H9 (cell line): ENCODE measurements at regions not wholly inside any gene's neighbourhood (a gene's known extent, or its start where the extent isn't known, plus 50 kb on each side); places are given as distances from the start of the nearest gene placed in this dataset.

Experiments used
- DNase-seq: peaks from one replicate; pipeline ENCODE4 v3.0.0-alpha.2; 2017
- H2AFZ ChIP-seq: one replicate; pipeline ENCODE4 v1.6.1; 2013; ENCODE audit warnings: mild to moderate bottlenecking, low read length, control low read depth, moderate library complexity
- H2AK5ac ChIP-seq: 2 replicates; pipeline ENCODE4 v1.6.1; 2013; ENCODE audit warnings: low read length, control low read depth, mixed read lengths; ENCODE audit not compliant: insufficient read length
- H2BK120ac ChIP-seq: one replicate; pipeline ENCODE4 v1.6.1; 2013; ENCODE audit warnings: low read depth, mild to moderate bottlenecking, low read length, control low read depth, inconsistent platforms; ENCODE audit not compliant: poor library complexity, severe bottlenecking
- H2BK12ac ChIP-seq: 2 replicates; pipeline ENCODE4 v1.6.1; 2013; ENCODE audit warnings: low read length, control low read depth, mixed read lengths, low read depth; ENCODE audit not compliant: insufficient read length
- H2BK15ac ChIP-seq: 2 replicates; pipeline ENCODE4 v1.6.1; 2013; ENCODE audit warnings: low read depth, low read length, control low read depth
- H2BK20ac ChIP-seq: one replicate; pipeline ENCODE4 v1.6.1; 2013; ENCODE audit warnings: low read depth, mild to moderate bottlenecking, low read length, control low read depth, inconsistent platforms; ENCODE audit not compliant: poor library complexity, severe bottlenecking
- H2BK5ac ChIP-seq: 2 replicates; pipeline ENCODE4 v1.6.1; 2013; ENCODE audit warnings: low read length, control low read depth, mixed read lengths; ENCODE audit not compliant: insufficient read length
- H3K14ac ChIP-seq: 2 replicates; pipeline ENCODE4 v1.6.1; 2013; ENCODE audit warnings: low read length, control low read depth; ENCODE audit not compliant: insufficient read depth
- H3K18ac ChIP-seq: 2 replicates; pipeline ENCODE4 v1.6.1; 2013; ENCODE audit warnings: low read depth, mild to moderate bottlenecking, mixed read lengths, low read length, control low read depth; ENCODE audit not compliant: insufficient read length
- H3K23ac ChIP-seq: 2 replicates; pipeline ENCODE4 v1.6.1; 2013; ENCODE audit warnings: low read length, control low read depth, mixed read lengths, low read depth; ENCODE audit not compliant: insufficient read length
- H3K23me2 ChIP-seq: 2 replicates; pipeline ENCODE4 v1.6.1; 2013; ENCODE audit warnings: low read depth, mild to moderate bottlenecking, mixed read lengths, low read length, control low read depth; ENCODE audit not compliant: insufficient read length, poor library complexity, severe bottlenecking
- H3K27ac ChIP-seq: 2 replicates; pipeline ENCODE4 v1.5.1; 2013; ENCODE audit warnings: low read length, control low read depth, mixed read lengths, low read depth; ENCODE audit not compliant: insufficient read length
- H3K27me3 ChIP-seq: 2 replicates; pipeline ENCODE4 v1.6.1; 2013; ENCODE audit warnings: low read length, control low read depth, inconsistent platforms; ENCODE audit not compliant: insufficient read depth
- H3K4ac ChIP-seq: 2 replicates; pipeline ENCODE4 v1.6.1; 2013; ENCODE audit warnings: low read depth, mild to moderate bottlenecking, control low read depth, inconsistent platforms, low read length, moderate library complexity
- H3K4me1 ChIP-seq: 2 replicates; pipeline ENCODE4 v1.6.1; 2013; ENCODE audit warnings: low read length, control low read depth, inconsistent platforms; ENCODE audit not compliant: insufficient read depth
- H3K4me2 ChIP-seq: 2 replicates; pipeline ENCODE4 v1.6.1; 2013; ENCODE audit warnings: low read length, control low read depth, mixed read lengths; ENCODE audit not compliant: insufficient read length, insufficient read depth
- H3K56ac ChIP-seq: 2 replicates; pipeline ENCODE4 v1.6.1; 2013; ENCODE audit warnings: low read depth, mild to moderate bottlenecking, mixed read lengths, low read length, control low read depth; ENCODE audit not compliant: insufficient read length
- H3K79me1 ChIP-seq: 2 replicates; pipeline ENCODE4 v1.6.1; 2013; ENCODE audit warnings: low read depth, mild to moderate bottlenecking, moderate library complexity, low read length, control low read depth, inconsistent platforms; ENCODE audit not compliant: insufficient read depth, poor library complexity, severe bottlenecking
- H3K79me2 ChIP-seq: 2 replicates; pipeline ENCODE4 v1.6.1; 2013; ENCODE audit warnings: low read length, control low read depth, inconsistent platforms; ENCODE audit not compliant: insufficient read depth
- H3K9ac ChIP-seq: 2 replicates; pipeline ENCODE4 v1.6.1; 2013; ENCODE audit warnings: low read length, control low read depth, mixed read lengths; ENCODE audit not compliant: insufficient read length; ENCODE audit errors: extremely low read depth
- H3K9me3 ChIP-seq: one replicate; pipeline ENCODE4 v1.6.1; 2013; ENCODE audit warnings: low read depth, low read length, inconsistent platforms; ENCODE audit not compliant: control insufficient read depth
- H3T11ph ChIP-seq: one replicate; pipeline ENCODE4 v1.6.1; 2013; ENCODE audit warnings: mild to moderate bottlenecking, low read length, control low read depth, inconsistent platforms
- H4K20me1 ChIP-seq: one replicate; pipeline ENCODE4 v1.6.1; 2013; ENCODE audit not compliant: control insufficient read depth, insufficient read length, insufficient read depth
- H4K5ac ChIP-seq: 2 replicates; pipeline ENCODE4 v1.6.1; 2013; ENCODE audit warnings: low read depth, mild to moderate bottlenecking, mixed read lengths, low read length, control low read depth; ENCODE audit not compliant: insufficient read length
- H4K8ac ChIP-seq: replicated peaks from 2 replicates; pipeline ENCODE4 v1.6.1; 2013; ENCODE audit warnings: low read length, control low read depth, mixed read lengths, low read depth; ENCODE audit not compliant: insufficient read length
- H4K91ac ChIP-seq: 2 replicates; pipeline ENCODE4 v1.6.1; 2013; ENCODE audit warnings: low read depth, mild to moderate bottlenecking, moderate library complexity, mixed read lengths, low read length, control low read depth; ENCODE audit not compliant: insufficient read length
- H3K27ac Mint-ChIP-seq, 3 experiments: 2 replicates in 2 of 3; 3 replicates in 1 of 3; pipeline ENCODE4 v1.8.0; 2020 to 2021; ENCODE audit warnings: mixed read lengths in 3 of 3, mild to moderate bottlenecking in 1 of 3, moderate library complexity in 1 of 3
- H3K27me3 Mint-ChIP-seq: 2 replicates; pipeline ENCODE4 v1.8.0; 2021; ENCODE audit warnings: low read depth, mild to moderate bottlenecking, moderate library complexity, mixed read lengths
- H3K36me3 Mint-ChIP-seq, 3 experiments: 2 replicates in 2 of 3; 3 replicates in 1 of 3; pipeline ENCODE4 v1.8.0; 2020 to 2021; ENCODE audit warnings: low read depth in 3 of 3, mixed read lengths in 3 of 3; ENCODE audit not compliant: insufficient read depth in 1 of 3
- H3K4me1 Mint-ChIP-seq, 2 experiments: 2 replicates each; pipeline ENCODE4 v1.8.0; 2020; ENCODE audit warnings: mixed read lengths in 2 of 2
- H3K4me3 Mint-ChIP-seq, 2 experiments: 2 replicates in 1 of 2; 3 replicates in 1 of 2; pipeline ENCODE4 v1.8.0; 2020 to 2021; ENCODE audit warnings: mild to moderate bottlenecking in 2 of 2, mixed read lengths in 2 of 2, moderate library complexity in 1 of 2
- H3K9me3 Mint-ChIP-seq, 2 experiments: 2 replicates in 1 of 2; 3 replicates in 1 of 2; pipeline ENCODE4 v1.8.0; 2020; ENCODE audit warnings: mild to moderate bottlenecking in 2 of 2, mixed read lengths in 2 of 2, moderate library complexity in 1 of 2
- CTCF ChIP-seq: fragments of 200-600 bp; sonication (generic); conservative IDR thresholded peaks from 3 replicates; pipeline ENCODE4 v1.8.0; 2021; ENCODE audit warnings: antibody characterized with exemption, mild to moderate bottlenecking

- Histone ChIP-seq H3K79me2 (no peaks in the 10 kb centered on the region), H2AK5ac (no peak overlapping the region), H2BK120ac (no peak overlapping the region), H3K27ac (no peak overlapping the region), H2BK15ac (no peak overlapping the region), H3K9me3 (peaks cover 12% of the 10 kb centered on the region), H3K18ac (no peak overlapping the region), H4K91ac (no peak overlapping the region), H2AFZ (no peak overlapping the region), H3K14ac (no peak overlapping the region), H4K8ac (no peak overlapping the region), H4K5ac (no peak overlapping the region), H4K20me1 (no peaks in the 10 kb centered on the region), H2BK5ac (no peak overlapping the region), H3K4ac (no peak overlapping the region), H3K4me1 (no peaks in the 10 kb centered on the region), H3K79me1 (no peaks in the 10 kb centered on the region), H3K27me3 (no peaks in the 10 kb centered on the region), H3K23ac (no peak overlapping the region), H2BK12ac (no peak overlapping the region), H3K9ac (no peak overlapping the region), H3K4me2 (no peak overlapping the region), H3T11ph (no peak overlapping the region), H2BK20ac (no peak overlapping the region), H3K23me2 (no peaks in the 10 kb centered on the region), H3K56ac (no peak overlapping the region)
- Mint-ChIP-seq H3K9me3 (peaks cover 3 to 80% of the 10 kb centered on the region in 2 experiments; a peak in 3 of 5 replicates), H3K4me1 (no peaks in the 10 kb centered on the region), H3K36me3 (peaks cover 0 to 2% (median 0%) of the 10 kb centered on the region in 3 experiments; a peak in 4 of 7 replicates), H3K27ac (no peak overlapping the region), H3K4me3 (no peak overlapping the region), H3K27me3 (no peaks in the 10 kb centered on the region)
- no peak for TF ChIP-seq CTCF
- DNase-seq = no peak
Observed at GRCh38 chrX:122517786-122518185, 666.3 kb upstream of the GRIA3 start.
